ENCODE measurements at regions not wholly inside any gene's neighbourhood (a gene's known extent, or its start where the extent isn't known, plus 50 kb on each side); places are given as distances from the start of the nearest gene placed in this dataset.

DNA sequence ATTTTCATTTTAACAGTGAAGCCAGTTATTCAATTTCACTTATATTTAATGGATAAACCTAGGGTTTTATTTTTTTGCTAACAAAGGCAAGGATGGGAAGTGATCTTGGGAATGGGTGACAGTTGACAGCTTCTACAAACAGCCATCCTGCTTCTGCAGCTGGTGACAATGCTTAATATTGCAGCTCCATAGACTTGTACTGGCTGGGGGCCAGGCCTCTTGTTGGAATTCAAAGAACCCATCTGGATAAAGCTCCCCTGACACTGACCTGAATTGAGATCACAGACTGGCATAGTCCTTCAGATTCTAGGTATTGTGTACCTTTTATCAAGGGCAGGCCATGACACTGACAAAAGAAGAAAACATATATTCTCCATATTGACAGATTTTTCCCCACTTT is 664.6 kb upstream of the FOXG1 start:
- no peak overlapping the region for H3K4me3 ChIP-seq (ENCODE audit: low read depth, low read length)
- in situ Hi-C loops (cut with HindIII; ENCODE audit: low sequenced_read_pairs) = no loop called here
- TF ChIP-seq, protein P1, sequence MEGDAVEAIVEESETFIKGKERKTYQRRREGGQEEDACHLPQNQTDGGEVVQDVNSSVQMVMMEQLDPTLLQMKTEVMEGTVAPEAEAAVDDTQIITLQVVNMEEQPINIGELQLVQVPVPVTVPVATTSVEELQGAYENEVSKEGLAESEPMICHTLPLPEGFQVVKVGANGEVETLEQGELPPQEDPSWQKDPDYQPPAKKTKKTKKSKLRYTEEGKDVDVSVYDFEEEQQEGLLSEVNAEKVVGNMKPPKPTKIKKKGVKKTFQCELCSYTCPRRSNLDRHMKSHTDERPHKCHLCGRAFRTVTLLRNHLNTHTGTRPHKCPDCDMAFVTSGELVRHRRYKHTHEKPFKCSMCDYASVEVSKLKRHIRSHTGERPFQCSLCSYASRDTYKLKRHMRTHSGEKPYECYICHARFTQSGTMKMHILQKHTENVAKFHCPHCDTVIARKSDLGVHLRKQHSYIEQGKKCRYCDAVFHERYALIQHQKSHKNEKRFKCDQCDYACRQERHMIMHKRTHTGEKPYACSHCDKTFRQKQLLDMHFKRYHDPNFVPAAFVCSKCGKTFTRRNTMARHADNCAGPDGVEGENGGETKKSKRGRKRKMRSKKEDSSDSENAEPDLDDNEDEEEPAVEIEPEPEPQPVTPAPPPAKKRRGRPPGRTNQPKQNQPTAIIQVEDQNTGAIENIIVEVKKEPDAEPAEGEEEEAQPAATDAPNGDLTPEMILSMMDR (IDR thresholded peaks at IDR 0.05; ENCODE audit: low read depth, low read length, missing control alignments) = no peak
- no peak for DNase-seq (ENCODE audit: low read depth)

DNA sequence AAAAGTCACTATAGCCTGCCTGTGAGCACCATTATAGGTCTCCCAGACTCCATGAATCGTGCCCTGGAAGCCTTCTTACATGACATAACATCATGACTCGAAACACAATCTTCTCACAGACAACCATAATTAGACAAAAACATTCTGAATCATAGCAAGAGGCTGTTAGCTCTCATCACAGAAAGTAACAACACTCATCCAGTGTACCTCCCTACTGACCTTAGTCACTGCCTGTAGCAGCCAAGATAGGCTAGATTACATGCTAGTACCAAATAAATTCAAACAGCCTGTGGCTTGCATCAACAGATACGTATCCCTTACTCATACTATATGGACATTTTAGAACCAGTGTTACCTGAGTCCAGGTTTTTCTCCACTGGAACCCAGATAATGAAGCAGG is 663.8 kb upstream of the FOXG1 start:
- H3K4me3 ChIP-seq (ENCODE audit: low read depth, low read length) = no peak overlapping the region
- no peak for DNase-seq (ENCODE audit: low read depth)
- in situ Hi-C loops (cut with HindIII; ENCODE audit: low sequenced_read_pairs) = no loop called here
- TF ChIP-seq, protein P1 (IDR thresholded peaks at IDR 0.05; ENCODE audit: low read depth, low read length, missing control alignments) = no peak

DNA sequence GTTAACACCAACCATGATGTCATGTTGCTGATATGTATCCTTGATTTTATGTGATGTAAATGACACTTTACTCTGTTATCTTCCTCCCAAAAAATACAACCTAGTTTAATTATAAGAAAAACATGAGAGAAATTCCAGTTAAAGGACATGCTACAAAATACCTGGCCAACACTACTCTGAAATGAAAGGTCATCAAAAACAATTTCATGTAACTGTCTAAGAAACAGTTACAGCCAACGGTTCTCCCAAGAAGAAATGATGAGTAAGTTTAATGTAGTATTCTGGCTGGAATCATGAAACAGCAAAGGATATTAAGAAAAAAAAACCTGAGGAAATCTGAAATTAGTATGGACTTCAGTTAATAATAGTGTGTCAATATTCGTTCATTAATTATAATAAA is 653.3 kb upstream of the FOXG1 start:
- in situ Hi-C loops (cut with HindIII; ENCODE audit: low sequenced_read_pairs) = no loop called here
- H3K4me3 ChIP-seq (ENCODE audit: low read depth, low read length) = no peak overlapping the region
- no peak for DNase-seq (ENCODE audit: low read depth)
- TF ChIP-seq, protein P1 (IDR thresholded peaks at IDR 0.05; ENCODE audit: low read depth, low read length, missing control alignments) = no peak

DNA sequence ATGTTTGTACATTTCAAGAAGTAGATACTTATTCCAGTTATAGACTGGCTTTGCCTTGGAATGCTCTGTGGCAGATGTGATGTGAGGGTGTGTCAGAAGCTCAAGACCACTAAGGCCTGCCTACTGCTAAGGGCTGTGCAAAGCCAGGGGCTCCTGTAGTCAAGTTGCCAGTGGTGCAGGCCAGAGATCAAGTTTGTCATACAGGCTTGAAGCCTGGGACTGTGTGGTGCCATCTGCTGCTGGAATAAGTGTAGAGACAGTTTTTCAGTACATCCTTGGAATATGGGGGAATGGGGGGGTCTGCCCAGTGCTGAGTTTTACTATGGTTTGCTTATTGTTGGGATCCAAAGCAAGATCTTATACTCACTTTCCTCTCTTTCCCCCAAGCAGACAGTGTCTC is 649.9 kb upstream of the FOXG1 start:
- TF ChIP-seq, protein P1 (IDR thresholded peaks at IDR 0.05; ENCODE audit: low read depth, low read length, missing control alignments) = no peak
- no peak for DNase-seq (ENCODE audit: low read depth)
- H3K4me3 ChIP-seq (ENCODE audit: low read depth, low read length) = no peak overlapping the region
- in situ Hi-C loops (cut with HindIII; ENCODE audit: low sequenced_read_pairs) = no loop called here

DNA sequence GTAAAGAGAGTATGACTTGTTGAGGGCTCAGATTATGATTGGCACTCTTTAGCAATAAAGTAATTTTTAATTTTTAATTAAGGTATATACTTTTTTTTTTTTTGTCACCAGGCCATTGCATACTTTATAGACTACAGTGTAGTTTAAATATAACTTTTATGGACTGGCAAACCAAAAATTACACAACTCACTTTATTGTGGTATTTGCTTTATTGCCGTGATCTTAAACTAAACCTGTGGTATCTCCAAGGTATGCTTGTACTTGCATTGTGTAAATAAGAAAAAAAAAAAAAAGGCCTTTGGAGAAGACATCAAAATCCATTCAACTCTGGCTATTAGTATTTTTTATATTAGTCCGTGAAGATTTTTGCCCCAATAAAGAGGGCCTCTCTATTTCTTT is 646.7 kb upstream of the FOXG1 start:
- TF ChIP-seq, protein P1 (IDR thresholded peaks at IDR 0.05; ENCODE audit: low read depth, low read length, missing control alignments) = no peak
- no peak for DNase-seq (ENCODE audit: low read depth)
- no peak overlapping the region for H3K4me3 ChIP-seq (ENCODE audit: low read depth, low read length)
- in situ Hi-C loops (cut with HindIII; ENCODE audit: low sequenced_read_pairs) = no loop called here

DNA sequence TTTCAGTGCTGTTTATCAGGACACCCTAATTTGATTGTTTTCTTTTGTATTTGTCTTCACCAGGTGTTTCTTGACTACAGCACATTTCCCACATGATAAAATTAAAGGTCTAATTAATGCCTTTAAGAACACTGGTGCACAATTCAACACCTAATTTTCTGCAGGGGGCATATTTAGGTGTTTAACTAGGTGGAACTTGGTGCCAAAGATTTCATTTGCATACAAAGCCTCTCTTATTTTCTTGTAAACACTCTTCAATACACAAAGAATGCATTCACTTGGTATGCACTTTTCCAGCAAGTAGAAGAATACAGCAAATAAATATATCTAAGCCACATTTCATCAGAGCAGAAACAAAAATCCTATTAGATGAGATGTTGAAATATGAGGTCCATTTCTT is 646.2 kb upstream of the FOXG1 start:
- TF ChIP-seq, protein P1 (IDR thresholded peaks at IDR 0.05; ENCODE audit: low read depth, low read length, missing control alignments) = no peak
- in situ Hi-C loops (cut with HindIII; ENCODE audit: low sequenced_read_pairs) = no loop called here
- no peak for DNase-seq (ENCODE audit: low read depth)
- no peak overlapping the region for H3K4me3 ChIP-seq (ENCODE audit: low read depth, low read length)
